ENCODE measurements at regions not wholly inside any gene's neighbourhood (a gene's known extent, or its start where the extent isn't known, plus 50 kb on each side); places are given as distances from the start of the nearest gene placed in this dataset.

GRCh38 chr21:38188037-38188436, 68.8 kb upstream of the KCNJ15 start:
- Histone ChIP-seq H4K20me1 (ENCODE audit: control insufficient read depth, extremely low read depth, insufficient read depth, low read length) (no peaks in the 10 kb centered on the region), H3K27ac (ENCODE audit: insufficient read depth, low read length) (no peak overlapping the region), H3K36me3 (ENCODE audit: control insufficient read depth, insufficient read depth, low read length) (no peaks in the 10 kb centered on the region), H3K4me1 (ENCODE audit: control insufficient read depth, extremely low read depth, insufficient read depth, low read length) (no peaks in the 10 kb centered on the region), H3K79me2 (ENCODE audit: control insufficient read depth, insufficient read depth, low read length) (no peaks in the 10 kb centered on the region), H3K9me3 (ENCODE audit: control insufficient read depth, insufficient read depth, low read depth, low read length) (no peaks in the 10 kb centered on the region), H3K27me3 (ENCODE audit: control insufficient read depth, insufficient read depth, low read length) (no peaks in the 10 kb centered on the region), H3K4me2 (ENCODE audit: extremely low read depth, insufficient read depth, low read length) (no peak overlapping the region), H3K9ac (ENCODE audit: insufficient read depth, low read length) (no peak overlapping the region), H3K4me3 (replicated peaks in 1 of 4; ENCODE audit: control extremely low read depth in 1 of 4, insufficient read depth in 1 of 4, low read depth in 3 of 4, low read length in 4 of 4) (no peak overlapping the region), H2AFZ (ENCODE audit: low read length) (no peak overlapping the region)
- no peak for TF ChIP-seq CTCF (conservative IDR thresholded peaks at IDR 0.05 in 1 of 2, IDR thresholded peaks at IDR 0.05 in 1 of 2; ENCODE audit: low read depth in 1 of 2, low read length in 2 of 2)
- TF ChIP-seq EZH2 (IDR thresholded peaks at IDR 0.05; ENCODE audit: low read length, missing control alignments) = no peak
- no peak for DNase-seq (ENCODE audit: low read depth in 2 of 2)

GRCh38 chr21:38196036-38196435, 60.8 kb upstream of the KCNJ15 start:
- Histone ChIP-seq H3K4me2 (ENCODE audit: extremely low read depth, insufficient read depth, low read length) (no peak overlapping the region), H3K27me3 (ENCODE audit: control insufficient read depth, insufficient read depth, low read length) (no peaks in the 10 kb centered on the region), H3K4me1 (ENCODE audit: control insufficient read depth, extremely low read depth, insufficient read depth, low read length) (no peaks in the 10 kb centered on the region), H3K79me2 (ENCODE audit: control insufficient read depth, insufficient read depth, low read length) (no peaks in the 10 kb centered on the region), H2AFZ (ENCODE audit: low read length) (no peak overlapping the region), H3K36me3 (ENCODE audit: control insufficient read depth, insufficient read depth, low read length) (no peaks in the 10 kb centered on the region), H3K27ac (ENCODE audit: insufficient read depth, low read length) (no peak overlapping the region), H3K9ac (ENCODE audit: insufficient read depth, low read length) (no peak overlapping the region), H3K9me3 (ENCODE audit: control insufficient read depth, insufficient read depth, low read depth, low read length) (no peaks in the 10 kb centered on the region), H4K20me1 (ENCODE audit: control insufficient read depth, extremely low read depth, insufficient read depth, low read length) (no peaks in the 10 kb centered on the region), H3K4me3 (replicated peaks in 1 of 4; ENCODE audit: control extremely low read depth in 1 of 4, insufficient read depth in 1 of 4, low read depth in 3 of 4, low read length in 4 of 4) (no peak overlapping the region)
- TF ChIP-seq CTCF (conservative IDR thresholded peaks at IDR 0.05 in 1 of 2, IDR thresholded peaks at IDR 0.05 in 1 of 2; ENCODE audit: low read depth in 1 of 2, low read length in 2 of 2) = no peak
- TF ChIP-seq EZH2 (IDR thresholded peaks at IDR 0.05; ENCODE audit: low read length, missing control alignments) = no peak
- DNase-seq (ENCODE audit: low read depth in 2 of 2) = no peak

GRCh38 chr21:38202811-38203210, 54.0 kb upstream of the KCNJ15 start:
- Histone ChIP-seq H3K79me2 (ENCODE audit: control insufficient read depth, insufficient read depth, low read length) (no peaks in the 10 kb centered on the region), H3K4me1 (ENCODE audit: control insufficient read depth, extremely low read depth, insufficient read depth, low read length) (no peaks in the 10 kb centered on the region), H3K9ac (ENCODE audit: insufficient read depth, low read length) (no peak overlapping the region), H4K20me1 (ENCODE audit: control insufficient read depth, extremely low read depth, insufficient read depth, low read length) (no peaks in the 10 kb centered on the region), H3K4me3 (replicated peaks in 1 of 4; ENCODE audit: control extremely low read depth in 1 of 4, insufficient read depth in 1 of 4, low read depth in 3 of 4, low read length in 4 of 4) (no peak overlapping the region), H3K9me3 (ENCODE audit: control insufficient read depth, insufficient read depth, low read depth, low read length) (no peaks in the 10 kb centered on the region), H3K36me3 (ENCODE audit: control insufficient read depth, insufficient read depth, low read length) (no peaks in the 10 kb centered on the region), H3K27me3 (ENCODE audit: control insufficient read depth, insufficient read depth, low read length) (no peaks in the 10 kb centered on the region), H3K27ac (ENCODE audit: insufficient read depth, low read length) (no peak overlapping the region), H3K4me2 (ENCODE audit: extremely low read depth, insufficient read depth, low read length) (no peak overlapping the region), H2AFZ (ENCODE audit: low read length) (no peak overlapping the region)
- TF ChIP-seq CTCF (conservative IDR thresholded peaks at IDR 0.05 in 1 of 2, IDR thresholded peaks at IDR 0.05 in 1 of 2; ENCODE audit: low read depth in 1 of 2, low read length in 2 of 2) (no peak), EZH2 (IDR thresholded peaks at IDR 0.05; ENCODE audit: low read length, missing control alignments) (no peak)
- no peak for DNase-seq (ENCODE audit: low read depth in 2 of 2)

Data from fibroblast of lung (primary cell).